ENCODE measurements at regions not wholly inside any gene's neighbourhood (a gene's known extent, or its start where the extent isn't known, plus 50 kb on each side); places are given as distances from the start of the nearest gene placed in this dataset.

GRCh38 chr16:6266703-6267102 lies 1065.9 kb upstream of the RBFOX1 start:
- Mint-ChIP-seq H3K9me3 (peaks cover 17 to 24% of the 10 kb centered on the region in 2 donors), H3K27me3 (no peaks in the 10 kb centered on the region), H3K4me1 (no peaks in the 10 kb centered on the region), H3K4me3 (no peak overlapping the region), H3K27ac (no peak overlapping the region)
- DNase-seq (no peak), ATAC-seq (no peak)

DNA sequence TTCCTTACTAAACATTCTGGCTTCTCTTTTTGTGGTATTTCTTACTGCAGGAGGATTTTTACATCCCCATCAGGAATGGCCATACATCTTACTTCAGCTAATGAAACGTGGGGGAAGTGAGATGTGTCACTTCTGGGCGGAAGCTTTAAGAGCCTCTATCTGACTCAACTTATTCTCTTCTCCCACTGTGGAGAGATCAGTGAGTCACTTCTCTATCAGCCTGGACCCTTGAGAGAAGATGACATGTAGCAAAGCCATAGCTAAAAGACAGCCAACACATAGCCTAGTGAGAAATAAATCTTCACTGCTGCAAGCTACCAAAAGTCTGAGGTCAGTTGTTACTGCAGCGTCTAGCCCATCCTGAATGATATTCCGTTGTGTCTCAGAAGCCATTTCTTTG lies 1066.7 kb upstream of the RBFOX1 start:
- Mint-ChIP-seq H3K27ac (no peak overlapping the region), H3K9me3 (peaks cover 17 to 24% of the 10 kb centered on the region in 2 donors), H3K4me1 (no peaks in the 10 kb centered on the region), H3K27me3 (no peaks in the 10 kb centered on the region), H3K4me3 (no peak overlapping the region)
- ATAC-seq: no peak
- DNase-seq: no peak

DNA sequence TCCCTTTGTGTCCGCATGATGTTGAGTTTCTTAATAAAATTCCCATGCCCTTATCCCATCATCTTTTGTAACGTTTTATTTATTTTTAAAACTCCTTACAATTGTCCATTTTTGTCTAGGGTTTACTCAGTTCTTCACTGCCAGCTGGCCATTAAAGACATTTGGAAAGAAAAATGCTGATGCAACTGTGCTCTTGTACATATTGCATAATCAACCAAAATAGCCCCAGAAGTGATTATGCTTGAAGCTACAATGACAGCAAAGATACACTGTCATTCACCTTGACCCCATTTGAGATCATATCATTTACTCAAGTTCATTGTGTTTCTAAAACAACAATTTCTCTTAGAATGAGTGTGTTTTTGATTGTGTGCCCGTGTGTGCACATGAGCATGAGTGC lies 1074.6 kb upstream of the RBFOX1 start:
- Mint-ChIP-seq H3K4me3 (no peak overlapping the region), H3K9me3 (peaks cover 32% of the 10 kb centered on the region in 2 donors), H3K27ac (no peak overlapping the region), H3K4me1 (no peaks in the 10 kb centered on the region), H3K27me3 (no peaks in the 10 kb centered on the region)
- no peak for ATAC-seq
- DNase-seq: no peak

DNA sequence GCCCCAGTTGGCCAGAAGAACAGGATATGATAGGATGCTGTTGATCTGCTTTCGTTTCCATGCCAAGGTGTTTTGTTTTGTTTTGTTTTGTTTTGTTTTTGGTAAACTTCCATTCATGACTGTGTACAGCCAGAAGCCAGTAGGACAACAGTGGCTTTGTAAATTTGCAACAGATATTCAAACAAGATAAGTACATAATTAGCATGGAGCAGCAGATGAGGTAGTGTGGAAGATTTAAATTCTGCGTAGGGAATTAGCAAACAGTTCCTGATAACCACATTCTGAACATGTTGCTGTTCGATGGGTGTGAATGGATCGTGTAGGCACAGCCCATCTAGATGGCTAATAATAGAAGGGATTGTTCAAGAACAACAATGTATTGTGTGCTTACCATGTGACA lies 1080.1 kb upstream of the RBFOX1 start:
- H3K4me3 Mint-ChIP-seq: no peak overlapping the region
- DNase-seq: no peak
- no peaks in the 10 kb centered on the region for H3K4me1 Mint-ChIP-seq
- no peaks in the 10 kb centered on the region for H3K27me3 Mint-ChIP-seq
- H3K9me3 Mint-ChIP-seq: peaks cover 20 to 24% of the 10 kb centered on the region in 2 donors
- no peak overlapping the region for H3K27ac Mint-ChIP-seq
- ATAC-seq: no peak

DNA sequence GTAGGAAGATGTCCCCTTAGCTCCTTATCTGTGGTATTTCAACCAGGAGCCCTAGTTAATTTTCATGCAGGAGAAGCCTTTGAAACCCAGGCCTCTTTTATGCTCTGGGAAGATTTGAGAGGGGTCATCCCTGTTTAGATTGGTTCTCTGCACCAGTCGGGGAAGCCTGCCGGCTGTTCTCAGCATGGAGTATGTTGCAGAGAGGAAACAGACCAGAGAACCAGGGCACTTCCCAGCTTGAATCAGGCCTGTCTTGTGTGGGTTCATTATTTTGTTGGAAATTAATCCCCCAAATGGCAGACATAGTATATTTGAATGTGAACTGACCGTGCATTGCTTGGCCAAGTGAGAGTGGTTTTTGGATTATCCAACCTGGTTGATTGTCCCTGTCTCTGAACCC lies 1082.1 kb upstream of the RBFOX1 start:
- Mint-ChIP-seq H3K27me3 (no peaks in the 10 kb centered on the region), H3K4me3 (no peak overlapping the region), H3K4me1 (no peaks in the 10 kb centered on the region), H3K9me3 (peaks cover 13 to 18% of the 10 kb centered on the region in 2 donors), H3K27ac (no peak overlapping the region)
- DNase-seq (no peak), ATAC-seq (no peak)

DNA sequence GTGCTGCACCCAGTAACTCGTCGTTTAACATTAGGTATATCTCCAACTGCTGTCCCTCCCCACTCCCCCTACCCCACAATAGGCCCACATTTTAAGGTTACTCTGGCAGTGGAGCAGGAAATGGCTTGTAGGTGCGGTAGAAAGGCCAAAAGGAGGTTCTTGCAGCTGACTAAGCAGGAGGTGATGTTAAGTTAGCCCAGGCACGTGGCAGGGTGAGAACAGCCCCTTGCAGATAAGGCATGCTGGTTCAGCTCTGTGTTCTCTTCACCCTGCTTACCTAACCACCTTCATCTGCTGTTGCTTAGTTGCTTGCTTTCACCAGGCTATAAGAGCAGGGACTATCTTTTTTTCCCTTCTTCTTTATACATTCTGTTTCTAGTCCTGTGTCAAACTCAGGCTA lies 1082.8 kb upstream of the RBFOX1 start:
- ATAC-seq (no peak), DNase-seq (no peak)
- Mint-ChIP-seq H3K9me3 (peaks cover 6 to 12% of the 10 kb centered on the region in 2 donors), H3K4me3 (no peak overlapping the region), H3K27ac (no peak overlapping the region), H3K27me3 (no peaks in the 10 kb centered on the region), H3K4me1 (no peaks in the 10 kb centered on the region)

DNA sequence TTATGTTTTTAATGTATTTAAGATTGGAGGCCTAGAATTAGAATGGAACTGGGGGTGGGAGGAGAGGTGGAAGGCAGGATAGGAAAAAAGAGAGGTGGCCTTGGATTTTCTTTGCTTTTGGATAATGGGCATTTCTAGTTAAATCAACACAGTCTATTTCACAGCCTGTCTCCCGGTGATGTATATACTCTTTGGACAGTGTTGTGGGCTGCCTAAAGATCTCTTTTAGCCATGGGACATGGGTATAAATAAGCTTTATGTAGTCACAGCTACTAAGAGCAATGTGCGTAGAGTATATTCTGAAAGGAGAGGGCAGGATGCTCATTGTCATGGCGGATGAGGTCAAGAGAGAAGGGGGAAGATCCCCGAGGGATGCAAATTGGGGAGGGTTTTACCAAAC lies 1084.4 kb upstream of the RBFOX1 start:
- no peaks in the 10 kb centered on the region for H3K27me3 Mint-ChIP-seq
- no peak overlapping the region for H3K27ac Mint-ChIP-seq
- H3K9me3 Mint-ChIP-seq: peaks cover 5 to 11% of the 10 kb centered on the region in 2 donors
- DNase-seq (no peak), ATAC-seq (no peak)
- no peaks in the 10 kb centered on the region for H3K4me1 Mint-ChIP-seq
- no peak overlapping the region for H3K4me3 Mint-ChIP-seq

- DNase-seq: no peak
- Mint-ChIP-seq H3K4me1 (no peaks in the 10 kb centered on the region), H3K27me3 (no peaks in the 10 kb centered on the region), H3K27ac (no peak overlapping the region), H3K4me3 (no peak overlapping the region), H3K9me3 (peaks cover 5 to 11% of the 10 kb centered on the region in 2 donors)
- ATAC-seq: no peak
Measured at GRCh38 chr16:6247775-6248174, 1084.9 kb upstream of the RBFOX1 start.

- Mint-ChIP-seq H3K4me3 (no peak overlapping the region), H3K27me3 (no peaks in the 10 kb centered on the region)
- no peak for ATAC-seq
Measured at GRCh38 chr16:6247150-6247549, 1085.5 kb upstream of the RBFOX1 start.

DNA sequence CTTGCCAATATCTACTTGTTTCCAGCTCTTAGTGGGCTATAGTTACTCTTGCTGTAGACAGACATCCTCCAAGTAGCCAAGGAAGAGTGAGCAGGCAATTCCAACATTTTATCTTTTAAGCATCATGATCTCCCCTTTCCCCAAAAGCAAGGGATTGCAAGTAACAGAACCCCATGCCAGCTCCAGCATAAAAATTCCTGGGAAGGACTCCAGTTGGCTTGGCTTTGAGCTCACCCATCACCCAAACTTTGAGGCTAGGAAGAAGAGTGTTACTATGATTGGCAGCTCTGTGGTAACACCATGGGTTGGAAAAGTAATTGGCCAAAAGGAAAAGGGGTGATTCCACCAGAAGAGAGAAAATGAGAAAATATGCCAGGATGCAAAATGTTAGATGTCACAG lies 1086.4 kb upstream of the RBFOX1 start:
- Mint-ChIP-seq H3K27me3 (no peaks in the 10 kb centered on the region), H3K27ac (peak overlapping the region in 1 of 2 donors; percentile 19), H3K9me3 (peaks cover 5 to 11% of the 10 kb centered on the region in 2 donors), H3K4me1 (no peaks in the 10 kb centered on the region), H3K4me3 (no peak overlapping the region)
- DNase-seq (no peak), ATAC-seq (no peak)

More at GRCh38 chr16:6247150-6247549, 1085.5 kb upstream of the RBFOX1 start:
- Mint-ChIP-seq H3K27ac (no peak overlapping the region), H3K4me1 (no peaks in the 10 kb centered on the region), H3K9me3 (peaks cover 5 to 11% of the 10 kb centered on the region in 2 donors)
- no peak for DNase-seq

- Mint-ChIP-seq H3K9me3 (peaks cover 16 to 21% of the 10 kb centered on the region in 2 donors), H3K4me3 (no peak overlapping the region), H3K27me3 (no peaks in the 10 kb centered on the region), H3K4me1 (no peaks in the 10 kb centered on the region), H3K27ac (no peak overlapping the region)
- no peak for DNase-seq
- ATAC-seq: no peak
Measured at GRCh38 chr16:6232056-6232455, 1100.6 kb upstream of the RBFOX1 start.

- DNase-seq (no peak), ATAC-seq (no peak)
- Mint-ChIP-seq H3K27ac (no peak overlapping the region), H3K4me1 (no peaks in the 10 kb centered on the region), H3K4me3 (no peak overlapping the region), H3K27me3 (no peaks in the 10 kb centered on the region), H3K9me3 (peaks cover 16 to 21% of the 10 kb centered on the region in 2 donors)
Measured at GRCh38 chr16:6231398-6231797, 1101.2 kb upstream of the RBFOX1 start.

GRCh38 chr16:6229186-6229585 lies 1103.5 kb upstream of the RBFOX1 start:
- H3K4me1 Mint-ChIP-seq: no peaks in the 10 kb centered on the region
- ATAC-seq (no peak), DNase-seq (no peak)
- H3K27me3 Mint-ChIP-seq: no peaks in the 10 kb centered on the region
- H3K9me3 Mint-ChIP-seq: peaks cover 16 to 21% of the 10 kb centered on the region in 2 donors
- no peak overlapping the region for H3K4me3 Mint-ChIP-seq
- no peak overlapping the region for H3K27ac Mint-ChIP-seq

GRCh38 chr16:6218855-6219254 lies 1113.8 kb upstream of the RBFOX1 start:
- H3K4me3 Mint-ChIP-seq: no peak overlapping the region
- peaks cover 0 to 17% of the 10 kb centered on the region in 2 donors for H3K9me3 Mint-ChIP-seq
- H3K4me1 Mint-ChIP-seq: no peaks in the 10 kb centered on the region
- H3K27me3 Mint-ChIP-seq: no peaks in the 10 kb centered on the region
- DNase-seq: no peak
- ATAC-seq: no peak
- H3K27ac Mint-ChIP-seq: no peak overlapping the region

DNA sequence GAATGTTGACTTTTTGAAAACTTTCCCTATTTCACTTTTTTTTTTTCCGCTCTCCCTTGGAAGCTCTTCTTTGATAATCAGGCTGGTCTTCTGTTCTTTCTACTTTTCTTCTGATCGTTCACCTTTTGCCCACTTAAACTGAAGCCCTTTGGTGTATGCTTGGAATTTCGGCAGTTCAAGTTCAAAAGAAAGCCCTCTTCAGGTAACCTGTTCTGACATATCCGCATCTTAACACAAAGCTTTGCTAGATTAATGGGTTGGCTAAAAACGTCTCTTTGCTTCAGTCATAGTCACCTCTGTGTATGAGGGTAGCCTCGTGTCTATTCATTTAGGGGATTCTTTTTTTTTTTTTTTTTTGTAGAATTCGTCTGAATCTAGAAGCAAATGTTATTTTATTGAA lies 1115.8 kb upstream of the RBFOX1 start:
- no peak overlapping the region for H3K4me3 Mint-ChIP-seq
- no peaks in the 10 kb centered on the region for H3K4me1 Mint-ChIP-seq
- ATAC-seq (no peak), DNase-seq (no peak)
- no peaks in the 10 kb centered on the region for H3K27me3 Mint-ChIP-seq
- peaks cover 0 to 17% of the 10 kb centered on the region in 2 donors for H3K9me3 Mint-ChIP-seq
- no peak overlapping the region for H3K27ac Mint-ChIP-seq

DNA sequence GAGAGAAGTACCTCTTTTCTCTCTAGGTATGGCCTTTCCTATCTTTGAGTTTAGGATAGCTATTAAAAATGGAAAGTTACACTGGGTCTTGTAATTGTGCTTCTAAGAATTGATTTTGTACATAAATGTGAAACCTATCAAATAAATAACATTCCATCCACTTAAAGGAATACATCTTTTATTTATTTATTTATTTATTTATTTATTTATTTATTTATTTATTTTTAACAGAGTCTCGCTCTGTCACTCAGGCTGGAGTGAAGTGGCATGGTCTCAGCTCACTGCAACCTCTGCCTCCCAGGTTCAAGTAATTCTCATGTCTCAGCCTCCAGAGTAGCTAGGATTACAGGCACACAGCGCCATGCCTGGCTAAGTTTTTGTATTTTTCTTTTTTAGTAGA lies 1114.0 kb upstream of the EEF2KMT start:
- Mint-ChIP-seq H3K27me3 (no peaks in the 10 kb centered on the region), H3K4me1 (no peaks in the 10 kb centered on the region), H3K4me3 (no peak overlapping the region), H3K27ac (no peak overlapping the region), H3K9me3 (peaks cover 0 to 10% of the 10 kb centered on the region in 2 donors)
- DNase-seq (no peak), ATAC-seq (no peak)

DNA sequence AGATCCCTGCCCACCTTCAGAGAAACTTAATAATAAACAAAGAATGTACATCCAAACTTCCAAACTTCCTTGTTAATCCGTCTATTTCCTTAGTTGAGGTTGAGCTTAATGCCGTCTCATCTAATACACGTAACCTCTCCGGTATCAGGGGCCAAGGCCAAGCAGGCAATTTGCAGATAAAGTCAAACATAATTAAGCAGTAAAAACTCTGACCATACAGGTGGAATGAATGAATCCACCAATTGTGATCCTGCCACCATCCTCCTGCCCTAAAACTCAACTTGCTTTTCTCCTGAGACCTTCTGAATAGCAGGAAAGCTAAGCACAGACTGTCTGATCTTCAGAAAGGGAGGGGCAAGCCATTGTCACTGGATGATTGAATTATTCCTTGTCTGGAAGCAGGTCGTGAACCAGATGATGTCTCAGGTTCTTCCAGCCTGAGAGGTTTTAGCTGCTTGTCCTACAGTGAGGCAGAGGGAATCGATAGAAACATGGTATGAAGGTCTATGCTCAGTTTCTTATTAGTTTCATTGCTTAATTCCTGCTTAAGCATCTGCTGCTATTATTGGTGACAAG lies 1111.8 kb upstream of the EEF2KMT start:
- Mint-ChIP-seq H3K9me3 (peaks cover 5 to 6% of the 10 kb centered on the region in 2 donors), H3K4me1 (no peaks in the 10 kb centered on the region), H3K4me3 (no peak overlapping the region), H3K27ac (no peak overlapping the region), H3K27me3 (no peaks in the 10 kb centered on the region)
- DNase-seq: no peak
- ATAC-seq: no peak
